ENCODE measurements at regions not wholly inside any gene's neighbourhood (a gene's known extent, or its start where the extent isn't known, plus 50 kb on each side); places are given as distances from the start of the nearest gene placed in this dataset.

GRCh38 chr13:111844222-111844671 is 222.7 kb upstream of the SOX1 start:
- no peak for DNase-seq
- TF ChIP-seq, protein P1, sequence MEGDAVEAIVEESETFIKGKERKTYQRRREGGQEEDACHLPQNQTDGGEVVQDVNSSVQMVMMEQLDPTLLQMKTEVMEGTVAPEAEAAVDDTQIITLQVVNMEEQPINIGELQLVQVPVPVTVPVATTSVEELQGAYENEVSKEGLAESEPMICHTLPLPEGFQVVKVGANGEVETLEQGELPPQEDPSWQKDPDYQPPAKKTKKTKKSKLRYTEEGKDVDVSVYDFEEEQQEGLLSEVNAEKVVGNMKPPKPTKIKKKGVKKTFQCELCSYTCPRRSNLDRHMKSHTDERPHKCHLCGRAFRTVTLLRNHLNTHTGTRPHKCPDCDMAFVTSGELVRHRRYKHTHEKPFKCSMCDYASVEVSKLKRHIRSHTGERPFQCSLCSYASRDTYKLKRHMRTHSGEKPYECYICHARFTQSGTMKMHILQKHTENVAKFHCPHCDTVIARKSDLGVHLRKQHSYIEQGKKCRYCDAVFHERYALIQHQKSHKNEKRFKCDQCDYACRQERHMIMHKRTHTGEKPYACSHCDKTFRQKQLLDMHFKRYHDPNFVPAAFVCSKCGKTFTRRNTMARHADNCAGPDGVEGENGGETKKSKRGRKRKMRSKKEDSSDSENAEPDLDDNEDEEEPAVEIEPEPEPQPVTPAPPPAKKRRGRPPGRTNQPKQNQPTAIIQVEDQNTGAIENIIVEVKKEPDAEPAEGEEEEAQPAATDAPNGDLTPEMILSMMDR (IDR thresholded peaks at IDR 0.05) = no peak
- TF ChIP-seq POLR2A (IDR thresholded peaks at IDR 0.05) = no peak
- H3K27me3 ChIP-seq = no peaks in the 10 kb centered on the region
- no peaks in the 10 kb centered on the region for H3K4me1 ChIP-seq
- H3K4me3 ChIP-seq (replicated peaks in 1 of 3) = no peak overlapping the region
- H3K9me3 ChIP-seq = no peaks in the 10 kb centered on the region
- WGBS, 2 donors = 95 to 97% methylated on average over 21 to 28 of the region's 28 CpGs
- H3K36me3 ChIP-seq = no peaks in the 10 kb centered on the region
- intact Hi-C loops (cut with DNase I) = no loop called here
- H3K27ac ChIP-seq = no peak overlapping the region

DNA sequence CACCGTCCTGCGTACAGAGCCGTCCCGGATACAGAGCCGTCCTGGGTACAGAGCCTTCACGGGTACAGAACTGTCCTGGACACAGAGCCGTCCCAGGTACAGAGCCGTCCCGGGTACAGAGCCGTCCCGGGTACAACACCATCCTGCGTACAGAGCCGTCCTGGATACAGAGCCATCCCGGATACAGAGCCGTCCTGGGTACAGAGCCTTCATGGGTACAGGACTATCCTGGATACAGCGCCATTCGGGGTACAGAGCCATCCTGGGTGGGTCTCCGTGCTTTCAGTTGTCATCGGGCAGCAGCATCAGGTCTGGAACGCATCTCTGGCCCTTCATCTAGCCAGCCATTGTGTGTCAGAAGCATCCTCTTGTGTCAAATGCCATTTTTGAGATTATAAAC is 222.3 kb upstream of the SOX1 start:
- Histone ChIP-seq H3K27ac (no peak overlapping the region), H3K4me3 (replicated peaks in 1 of 3) (no peak overlapping the region), H3K36me3 (no peaks in the 10 kb centered on the region), H3K9me3 (no peaks in the 10 kb centered on the region), H3K27me3 (no peaks in the 10 kb centered on the region), H3K4me1 (no peaks in the 10 kb centered on the region)
- intact Hi-C loops (cut with DNase I) = no loop called here
- TF ChIP-seq, protein P1 (IDR thresholded peaks at IDR 0.05) = no peak
- no peak for TF ChIP-seq POLR2A (IDR thresholded peaks at IDR 0.05)
- WGBS, 2 donors = 96% methylated on average over 10 to 20 of the region's 20 CpGs
- no peak for DNase-seq

DNA sequence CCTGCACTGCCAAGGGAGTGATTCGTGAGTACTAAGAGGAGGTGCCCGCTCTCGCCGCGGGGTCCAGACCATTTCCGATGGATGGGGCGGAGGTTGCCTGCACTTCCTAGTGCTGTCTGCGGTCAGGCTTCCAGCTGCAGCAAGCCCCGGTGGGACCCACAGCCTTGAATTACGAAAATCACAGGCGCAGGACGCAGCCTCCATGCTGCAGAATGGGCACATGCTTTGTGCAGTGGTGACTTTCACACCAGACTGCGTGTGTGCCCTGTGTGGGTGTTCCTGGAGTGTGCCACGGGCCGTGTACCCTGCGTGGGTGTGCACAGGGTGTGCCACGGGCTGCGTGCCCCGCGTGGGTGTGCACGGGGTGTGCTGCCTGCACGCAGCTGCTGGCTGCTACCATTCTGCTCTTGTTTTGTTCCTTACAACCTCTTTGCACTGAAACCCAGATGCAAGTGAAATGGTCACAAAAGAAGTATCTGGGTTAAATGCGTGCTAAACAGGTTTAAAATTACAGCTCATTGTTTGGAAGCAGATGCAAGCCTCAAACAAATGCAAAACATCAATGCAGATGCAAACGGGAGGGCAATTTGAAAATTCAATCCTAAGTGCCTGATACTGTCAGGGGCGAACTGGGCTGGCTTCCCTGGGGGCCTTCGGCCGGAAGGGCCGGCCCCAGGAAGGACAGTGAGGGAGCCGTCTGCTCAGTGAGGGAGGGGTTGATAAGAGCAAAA is 221.2 kb upstream of the SOX1 start:
- intact Hi-C loops (cut with DNase I) = no loop called here
- WGBS, 2 donors = 33% methylated on average over 21 to 28 of the region's 29 CpGs
- DNase-seq = no peak
- TF ChIP-seq, protein P1 (IDR thresholded peaks at IDR 0.05) = no peak
- no peak for TF ChIP-seq POLR2A (IDR thresholded peaks at IDR 0.05)
- Histone ChIP-seq H3K27ac (no peak overlapping the region), H3K36me3 (no peaks in the 10 kb centered on the region), H3K27me3 (no peaks in the 10 kb centered on the region), H3K4me3 (replicated peaks in 1 of 3) (no peak overlapping the region), H3K9me3 (no peaks in the 10 kb centered on the region), H3K4me1 (no peaks in the 10 kb centered on the region)

DNA sequence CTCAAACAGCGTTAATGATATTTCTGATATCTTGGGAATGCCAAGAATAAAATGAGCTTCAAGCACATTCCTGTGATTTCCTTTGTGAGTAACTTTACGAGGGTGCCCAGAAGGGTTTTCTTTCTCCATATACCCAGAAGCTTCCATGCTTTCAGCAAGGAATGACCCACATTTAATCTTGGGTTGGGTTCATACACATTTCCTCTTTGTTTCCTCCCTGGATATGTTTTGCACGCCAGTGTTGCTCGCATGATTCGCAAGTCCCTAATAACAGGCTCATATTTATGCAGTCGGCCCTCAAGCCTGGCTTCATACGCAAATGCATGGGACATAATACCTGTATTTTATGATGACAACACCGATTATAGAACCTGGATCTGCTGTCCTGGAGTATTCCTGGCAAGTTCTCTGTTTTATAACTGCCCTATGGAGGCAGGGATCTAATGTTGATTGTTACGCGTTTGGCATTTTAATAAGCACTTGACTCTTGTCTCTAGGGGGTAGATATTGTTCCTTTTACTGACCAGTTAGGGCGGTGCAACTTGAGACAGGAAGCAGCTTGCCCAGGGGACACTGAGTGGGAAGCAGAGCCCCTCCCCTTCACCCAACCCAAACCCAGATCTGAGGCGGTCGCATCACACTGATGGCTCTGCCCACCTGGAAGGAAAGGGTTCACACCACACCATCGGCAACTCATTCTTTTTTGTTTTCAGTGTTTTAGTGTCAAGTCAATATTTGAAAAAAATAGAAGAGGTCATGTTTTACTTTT is 220.4 kb upstream of the SOX1 start:
- no peak for TF ChIP-seq POLR2A (IDR thresholded peaks at IDR 0.05)
- TF ChIP-seq, protein P1 (IDR thresholded peaks at IDR 0.05) = no peak
- DNase-seq = no peak
- WGBS, 2 donors = 46 to 49% methylated on average over 14 of the region's 14 CpGs
- H3K36me3 ChIP-seq = no peaks in the 10 kb centered on the region
- no peaks in the 10 kb centered on the region for H3K9me3 ChIP-seq
- intact Hi-C loops (cut with DNase I) = no loop called here
- H3K4me3 ChIP-seq (replicated peaks in 1 of 3) = no peak overlapping the region
- H3K4me1 ChIP-seq = no peaks in the 10 kb centered on the region
- no peak overlapping the region for H3K27ac ChIP-seq
- no peaks in the 10 kb centered on the region for H3K27me3 ChIP-seq

DNA sequence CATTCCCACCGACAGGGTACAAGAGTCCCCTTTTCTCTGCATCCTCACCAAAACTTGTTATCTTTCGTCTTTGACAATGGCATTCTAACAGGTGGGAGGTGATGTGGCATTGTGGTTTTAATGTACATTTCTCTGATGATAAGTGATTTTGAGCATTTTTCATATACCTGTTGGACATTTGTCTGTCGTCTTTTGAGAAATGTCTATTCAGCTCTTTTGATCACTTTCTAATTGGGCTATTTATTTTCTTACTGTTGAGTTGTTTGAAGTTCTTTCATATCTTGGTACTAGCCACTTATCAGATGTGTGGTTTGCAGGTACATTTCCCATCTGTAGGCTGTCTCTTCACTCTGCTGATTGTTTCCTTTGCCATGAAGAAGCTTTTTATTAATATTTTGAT is 219.0 kb upstream of the SOX1 start:
- H3K27me3 ChIP-seq = no peaks in the 10 kb centered on the region
- TF ChIP-seq POLR2A (IDR thresholded peaks at IDR 0.05) = no peak
- TF ChIP-seq, protein P1 (IDR thresholded peaks at IDR 0.05) = no peak
- WGBS, 2 donors = 93 to 98% methylated on average over 3 of the region's 3 CpGs
- H3K9me3 ChIP-seq = no peaks in the 10 kb centered on the region
- intact Hi-C loops (cut with DNase I) = no loop called here
- H3K27ac ChIP-seq = no peak overlapping the region
- H3K4me3 ChIP-seq (replicated peaks in 1 of 3) = no peak overlapping the region
- no peaks in the 10 kb centered on the region for H3K36me3 ChIP-seq
- DNase-seq = no peak
- H3K4me1 ChIP-seq = no peaks in the 10 kb centered on the region

Data from thyroid gland (tissue), 4 donors.